Neural progenitor cell (in vitro differentiated cells): ENCODE measurements at regions not wholly inside any gene's neighbourhood (a gene's known extent, or its start where the extent isn't known, plus 50 kb on each side); places are given as distances from the start of the nearest gene placed in this dataset.
A peak's percentile ranks its signal among the peaks of the same experiment; 100 is the strongest.

ENCODE experiments used
- DNase-seq: peaks from one replicate; pipeline ENCODE4 v3.0.0-alpha.2; 2016; ENCODE audit warnings: low spot score
- H2AFZ ChIP-seq: fragments of 200-600 bp; sonication (generic); replicated peaks from 2 replicates; pipeline ENCODE4 v1.6.1; 2016; ENCODE audit warnings: antibody characterized with exemption
- H3F3A ChIP-seq: fragments of 200-600 bp; sonication (generic); 2 replicates; pipeline ENCODE4 v1.6.1; 2016; ENCODE audit warnings: antibody characterized with exemption, low read depth
- H3K27ac ChIP-seq: fragments of 200-600 bp; sonication (generic); 2 replicates; pipeline ENCODE4 v1.5.1; 2016; ENCODE audit warnings: mild to moderate bottlenecking
- H3K27me3 ChIP-seq: fragments of 200-600 bp; sonication (generic); 2 replicates; pipeline ENCODE4 v1.6.1; 2016; ENCODE audit warnings: mild to moderate bottlenecking, moderate library complexity
- H3K36me3 ChIP-seq: fragments of 200-600 bp; sonication (generic); 2 replicates; pipeline ENCODE4 v1.5.1; 2016
- H3K4me1 ChIP-seq: fragments of 200-600 bp; sonication (generic); 2 replicates; pipeline ENCODE4 v1.6.1; 2016; ENCODE audit warnings: mixed run types
- H3K4me2 ChIP-seq: fragments of 200-600 bp; sonication (generic); 2 replicates; pipeline ENCODE4 v1.6.1; 2016
- H3K4me3 ChIP-seq: fragments of 200-600 bp; sonication (generic); 2 replicates; pipeline ENCODE4 v1.5.1; 2016
- H3K79me2 ChIP-seq: fragments of 200-600 bp; sonication (generic); 2 replicates; pipeline ENCODE4 v1.6.1; 2016; ENCODE audit warnings: low read depth
- H3K9ac ChIP-seq: fragments of 200-600 bp; sonication (generic); 2 replicates; pipeline ENCODE4 v1.6.1; 2016
- H3K9me3 ChIP-seq: fragments of 200-600 bp; sonication (generic); 2 replicates; pipeline ENCODE4 v1.5.1; 2016; ENCODE audit warnings: low read depth
- H4K20me1 ChIP-seq: fragments of 200-600 bp; sonication (generic); 2 replicates; pipeline ENCODE4 v1.6.1; 2016; ENCODE audit warnings: low read depth
- H3K27ac Mint-ChIP-seq: 3 replicates; pipeline ENCODE4 v1.8.0; 2021; ENCODE audit warnings: mixed read lengths
- H3K27me3 Mint-ChIP-seq: 2 replicates; pipeline ENCODE4 v1.8.0; 2022; ENCODE audit warnings: low read depth, mild to moderate bottlenecking, inconsistent platforms, moderate library complexity, mixed read lengths; ENCODE audit not compliant: insufficient read depth
- H3K36me3 Mint-ChIP-seq: 3 replicates; pipeline ENCODE4 v1.8.0; 2021; ENCODE audit warnings: mixed read lengths
- H3K4me1 Mint-ChIP-seq: 3 replicates; pipeline ENCODE4 v1.8.0; 2021; ENCODE audit warnings: mixed read lengths
- H3K4me3 Mint-ChIP-seq: 3 replicates; pipeline ENCODE4 v1.8.0; 2021; ENCODE audit warnings: mild to moderate bottlenecking, moderate library complexity, mixed read lengths
- H3K9me3 Mint-ChIP-seq: 3 replicates; pipeline ENCODE4 v1.8.0; 2020; ENCODE audit warnings: mixed read lengths
- EZH2 ChIP-seq: fragments of 200-600 bp; sonication (generic); IDR thresholded peaks from 2 replicates; pipeline ENCODE4 v1.6.1; 2017; ENCODE audit warnings: antibody characterized with exemption, mild to moderate bottlenecking, moderate library complexity
- EZH2phosphoT487 ChIP-seq: fragments of 200-600 bp; sonication (generic); IDR thresholded peaks from 2 replicates; pipeline ENCODE4 v1.6.1; 2017; ENCODE audit warnings: antibody characterized with exemption
- TF ChIP-seq, protein P1 (sequence below): fragments of 200-600 bp; sonication (generic); IDR thresholded peaks from 2 replicates; pipeline ENCODE4 v1.5.1; 2017; ENCODE audit warnings: antibody characterized with exemption, mild to moderate bottlenecking

DNA sequence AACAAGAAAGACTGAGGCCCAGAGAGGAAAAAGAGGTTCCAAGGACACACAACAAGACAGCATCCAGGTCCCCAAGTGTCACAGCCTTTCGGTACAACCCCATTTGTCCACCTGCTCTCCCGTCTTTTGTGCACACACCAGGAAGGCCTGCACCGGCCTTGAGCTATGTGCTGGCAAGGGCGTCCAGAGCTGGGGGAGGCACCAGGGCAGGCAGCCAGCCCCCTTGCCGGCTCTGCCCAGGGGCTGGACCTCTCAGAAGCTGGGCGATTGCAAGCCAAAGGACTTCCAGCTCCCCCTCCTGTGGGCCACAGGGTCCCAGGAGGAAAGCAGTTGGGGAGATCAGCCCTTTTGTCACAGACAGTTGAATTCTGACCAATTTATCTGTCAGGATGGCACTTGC, 210.5 kb downstream of the MN1 start:
- no peaks in the 10 kb centered on the region for H3K9me3 Mint-ChIP-seq
- H3K27me3 ChIP-seq: peaks cover 14% of the 10 kb centered on the region
- H3K4me1 ChIP-seq: no peaks in the 10 kb centered on the region
- H3K27ac ChIP-seq: no peak overlapping the region
- peaks cover 24% of the 10 kb centered on the region for H3K27me3 Mint-ChIP-seq
- H3K9ac ChIP-seq: no peak overlapping the region
- H3K4me1 Mint-ChIP-seq: no peaks in the 10 kb centered on the region
- H3F3A ChIP-seq: peaks cover 7% of the 10 kb centered on the region
- no peak overlapping the region for H3K4me2 ChIP-seq
- no peaks in the 10 kb centered on the region for H3K36me3 ChIP-seq
- H3K27ac Mint-ChIP-seq: no peak overlapping the region
- no peaks in the 10 kb centered on the region for H3K36me3 Mint-ChIP-seq
- no peak overlapping the region for H3K4me3 ChIP-seq
- H3K79me2 ChIP-seq: no peaks in the 10 kb centered on the region
- H4K20me1 ChIP-seq: no peaks in the 10 kb centered on the region
- H3K9me3 ChIP-seq: no peaks in the 10 kb centered on the region
- DNase-seq: no peak
- no peak overlapping the region for H2AFZ ChIP-seq
- H3K4me3 Mint-ChIP-seq: no peak overlapping the region
- no peak for TF ChIP-seq EZH2
- TF ChIP-seq, protein P1, sequence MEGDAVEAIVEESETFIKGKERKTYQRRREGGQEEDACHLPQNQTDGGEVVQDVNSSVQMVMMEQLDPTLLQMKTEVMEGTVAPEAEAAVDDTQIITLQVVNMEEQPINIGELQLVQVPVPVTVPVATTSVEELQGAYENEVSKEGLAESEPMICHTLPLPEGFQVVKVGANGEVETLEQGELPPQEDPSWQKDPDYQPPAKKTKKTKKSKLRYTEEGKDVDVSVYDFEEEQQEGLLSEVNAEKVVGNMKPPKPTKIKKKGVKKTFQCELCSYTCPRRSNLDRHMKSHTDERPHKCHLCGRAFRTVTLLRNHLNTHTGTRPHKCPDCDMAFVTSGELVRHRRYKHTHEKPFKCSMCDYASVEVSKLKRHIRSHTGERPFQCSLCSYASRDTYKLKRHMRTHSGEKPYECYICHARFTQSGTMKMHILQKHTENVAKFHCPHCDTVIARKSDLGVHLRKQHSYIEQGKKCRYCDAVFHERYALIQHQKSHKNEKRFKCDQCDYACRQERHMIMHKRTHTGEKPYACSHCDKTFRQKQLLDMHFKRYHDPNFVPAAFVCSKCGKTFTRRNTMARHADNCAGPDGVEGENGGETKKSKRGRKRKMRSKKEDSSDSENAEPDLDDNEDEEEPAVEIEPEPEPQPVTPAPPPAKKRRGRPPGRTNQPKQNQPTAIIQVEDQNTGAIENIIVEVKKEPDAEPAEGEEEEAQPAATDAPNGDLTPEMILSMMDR: no peak
- TF ChIP-seq EZH2phosphoT487: no peak

DNA sequence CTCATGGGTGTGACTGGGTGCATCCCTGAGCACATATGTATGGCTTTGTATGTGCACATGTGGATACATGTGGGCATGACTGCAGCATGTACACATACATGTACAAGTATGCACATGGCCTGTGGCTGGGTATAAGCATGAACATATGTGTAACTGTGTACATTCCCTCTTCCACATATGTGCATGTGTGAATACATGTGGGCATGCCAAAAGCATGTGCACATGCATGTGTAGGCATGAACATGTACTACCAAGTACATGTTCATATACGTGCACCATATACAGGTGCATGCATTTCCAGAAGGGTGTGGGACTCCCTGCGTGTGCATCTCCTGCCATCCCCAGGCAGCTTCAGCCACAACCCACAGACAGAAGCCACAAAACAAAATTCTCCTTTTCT, 208.2 kb downstream of the MN1 start:
- TF ChIP-seq EZH2phosphoT487 (no peak), EZH2 (no peak)
- TF ChIP-seq, protein P1: no peak
- no peaks in the 10 kb centered on the region for H3K9me3 ChIP-seq
- no peak overlapping the region for H3K4me3 ChIP-seq
- no peaks in the 10 kb centered on the region for H3K9me3 Mint-ChIP-seq
- no peak overlapping the region for H3K27ac ChIP-seq
- H3K27me3 Mint-ChIP-seq: peaks cover 21% of the 10 kb centered on the region
- no peak overlapping the region for H3K9ac ChIP-seq
- no peak overlapping the region for H3K4me3 Mint-ChIP-seq
- no peak for DNase-seq
- H3K36me3 Mint-ChIP-seq: peaks cover 2% of the 10 kb centered on the region
- no peak overlapping the region for H2AFZ ChIP-seq
- H3K27me3 ChIP-seq: no peaks in the 10 kb centered on the region
- no peaks in the 10 kb centered on the region for H4K20me1 ChIP-seq
- H3K36me3 ChIP-seq: no peaks in the 10 kb centered on the region
- H3K27ac Mint-ChIP-seq: peak overlapping the region; percentile 57
- peaks cover 6% of the 10 kb centered on the region for H3K4me1 ChIP-seq
- H3F3A ChIP-seq: peaks cover 3% of the 10 kb centered on the region
- no peaks in the 10 kb centered on the region for H3K79me2 ChIP-seq
- H3K4me2 ChIP-seq: no peak overlapping the region
- no peaks in the 10 kb centered on the region for H3K4me1 Mint-ChIP-seq

DNA sequence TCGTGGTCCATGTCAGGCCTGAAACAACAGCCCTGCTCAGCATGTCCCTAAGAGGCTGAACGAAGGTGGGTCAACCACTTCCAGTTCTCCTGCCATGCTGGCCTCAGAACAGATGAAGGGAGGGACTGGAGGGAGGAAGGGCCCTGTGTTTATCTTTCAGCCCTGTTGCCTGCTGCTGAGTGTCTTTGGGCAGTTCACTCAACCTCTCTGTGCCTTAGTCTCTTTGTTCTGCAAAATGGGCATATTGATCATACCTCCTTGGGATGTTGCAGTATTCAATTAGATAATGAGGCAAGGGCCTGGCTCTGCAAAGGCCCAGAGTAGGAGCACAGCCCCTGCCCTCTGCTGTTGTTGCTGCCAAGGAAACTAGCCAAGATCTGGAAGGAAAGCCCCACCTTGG, 207.5 kb downstream of the MN1 start:
- Mint-ChIP-seq H3K4me1 (no peaks in the 10 kb centered on the region), H3K4me3 (no peak overlapping the region), H3K27ac (no peak overlapping the region), H3K36me3 (peaks cover 2% of the 10 kb centered on the region), H3K27me3 (peaks cover 18% of the 10 kb centered on the region), H3K9me3 (no peaks in the 10 kb centered on the region)
- no peak overlapping the region for H3K4me3 ChIP-seq
- no peaks in the 10 kb centered on the region for H3K9me3 ChIP-seq
- peaks cover 3% of the 10 kb centered on the region for H3F3A ChIP-seq
- no peaks in the 10 kb centered on the region for H3K36me3 ChIP-seq
- TF ChIP-seq EZH2 (no peak), EZH2phosphoT487 (no peak)
- no peak overlapping the region for H2AFZ ChIP-seq
- DNase-seq: no peak
- H3K27ac ChIP-seq: no peak overlapping the region
- no peaks in the 10 kb centered on the region for H3K79me2 ChIP-seq
- no peaks in the 10 kb centered on the region for H3K27me3 ChIP-seq
- H4K20me1 ChIP-seq: no peaks in the 10 kb centered on the region
- H3K4me2 ChIP-seq: no peak overlapping the region
- H3K9ac ChIP-seq: no peak overlapping the region
- H3K4me1 ChIP-seq: peaks cover 6% of the 10 kb centered on the region

DNA sequence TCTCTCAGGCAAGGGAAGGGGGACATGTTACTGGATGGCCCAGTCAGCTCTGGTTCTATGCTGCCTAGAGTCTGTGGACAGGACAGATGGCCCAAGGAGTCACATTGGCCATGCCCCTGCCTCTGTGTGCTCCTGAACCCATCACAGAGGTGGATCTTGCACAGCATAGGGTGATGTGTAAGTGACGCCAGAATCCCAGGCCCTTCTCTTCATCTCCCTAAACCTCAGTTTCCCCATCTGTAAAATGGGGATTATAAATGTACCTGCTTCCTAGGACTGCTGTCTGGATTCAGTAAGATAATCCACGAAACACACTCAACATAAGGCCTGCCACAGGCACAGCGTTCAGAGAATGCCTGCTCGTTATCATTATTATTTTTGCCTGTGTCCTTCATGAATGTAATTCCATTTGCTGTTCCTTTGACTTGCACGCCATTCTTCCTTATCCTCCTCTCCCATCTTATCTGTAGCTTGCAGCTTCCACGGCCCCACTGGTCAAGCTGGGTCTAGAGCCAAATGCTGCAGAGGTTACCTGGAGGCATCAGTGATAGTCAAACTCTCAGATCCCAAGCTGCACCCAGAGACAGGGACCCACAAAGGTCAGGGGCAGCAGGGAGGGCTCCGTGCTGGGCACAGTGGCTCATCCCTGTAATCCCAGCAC, 207.0 kb downstream of the MN1 start:
- Mint-ChIP-seq H3K27ac (no peak overlapping the region), H3K9me3 (no peaks in the 10 kb centered on the region), H3K36me3 (peaks cover 2% of the 10 kb centered on the region), H3K4me1 (no peaks in the 10 kb centered on the region), H3K27me3 (peaks cover 16% of the 10 kb centered on the region), H3K4me3 (no peak overlapping the region)
- peaks cover 6% of the 10 kb centered on the region for H3K4me1 ChIP-seq
- no peaks in the 10 kb centered on the region for H3K27me3 ChIP-seq
- H3F3A ChIP-seq: peaks cover 3% of the 10 kb centered on the region
- no peak for DNase-seq
- H3K79me2 ChIP-seq: no peaks in the 10 kb centered on the region
- H3K9ac ChIP-seq: no peak overlapping the region
- no peaks in the 10 kb centered on the region for H4K20me1 ChIP-seq
- TF ChIP-seq, protein P1: no peak
- TF ChIP-seq EZH2phosphoT487 (no peak), EZH2 (no peak)
- H3K9me3 ChIP-seq: no peaks in the 10 kb centered on the region
- no peak overlapping the region for H3K4me2 ChIP-seq
- H3K27ac ChIP-seq: no peak overlapping the region
- H2AFZ ChIP-seq: no peak overlapping the region
- no peak overlapping the region for H3K4me3 ChIP-seq
- H3K36me3 ChIP-seq: no peaks in the 10 kb centered on the region
